IPS-18c (cell line): ENCODE measurements at regions not wholly inside any gene's neighbourhood (a gene's known extent, or its start where the extent isn't known, plus 50 kb on each side); places are given as distances from the start of the nearest gene placed in this dataset.

Experiments
- H3K4me3 ChIP-seq: 2 replicates; pipeline ENCODE4 v1.7.0; 2013; ENCODE audit warnings: low read depth, mild to moderate bottlenecking, low read length, moderate library complexity; ENCODE audit not compliant: insufficient read depth
- H3K9me3 ChIP-seq: one replicate; pipeline ENCODE4 v1.6.1; 2013; ENCODE audit warnings: mild to moderate bottlenecking, low read length, moderate library complexity; ENCODE audit not compliant: control insufficient read depth, insufficient read depth

DNA sequence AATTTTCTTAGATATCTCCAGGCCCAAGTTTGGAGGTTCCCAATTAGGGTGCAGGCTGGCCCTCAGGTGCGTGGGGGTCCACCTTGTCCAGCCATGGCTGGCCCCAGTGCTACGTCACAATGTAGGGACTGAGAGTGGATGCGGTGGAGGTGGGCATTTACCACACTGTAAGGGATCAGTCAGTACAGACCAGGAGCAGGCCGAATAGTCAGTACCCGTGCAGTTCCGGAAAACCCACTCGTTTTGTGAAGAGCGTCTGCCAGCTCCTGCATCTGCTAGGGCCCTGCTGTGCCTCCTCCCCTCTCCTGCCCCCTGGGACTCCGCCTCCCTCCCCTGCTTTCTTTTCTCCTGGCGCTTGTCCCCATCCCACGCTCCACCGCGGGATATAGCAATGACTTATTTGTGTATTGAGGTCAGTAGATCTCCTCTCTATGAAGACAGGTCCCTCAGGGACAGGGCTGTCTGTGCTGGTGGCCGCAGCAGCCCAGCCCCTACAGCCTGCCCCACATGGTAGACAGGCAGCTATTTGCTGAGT is 50.4 kb upstream of the SEPTIN5 start:
- H3K9me3 ChIP-seq = no peaks in the 10 kb centered on the region

GRCh38 chr22:19664406-19664805 is 49.9 kb upstream of the SEPTIN5 start:
- H3K4me3 ChIP-seq = no peak overlapping the region
- no peaks in the 10 kb centered on the region for H3K9me3 ChIP-seq

More for the DNA sequence above, 50.4 kb upstream of the SEPTIN5 start:
- no peak overlapping the region for H3K4me3 ChIP-seq
